PFSK-1 (cell line): ENCODE measurements at regions not wholly inside any gene's neighbourhood (a gene's known extent, or its start where the extent isn't known, plus 50 kb on each side); places are given as distances from the start of the nearest gene placed in this dataset.

Source experiments
- FOXP2 ChIP-seq: optimal IDR thresholded peaks from 2 replicates; pipeline ENCODE3; 2011; ENCODE audit warnings: borderline replicate concordance, control low read depth, inconsistent platforms; ENCODE audit not compliant: insufficient read depth; ENCODE audit errors: extremely low read length, extremely low read depth
- POLR2AphosphoS5 ChIP-seq: IDR thresholded peaks from 2 replicates; pipeline ENCODE4 v1.6.1; 2012; ENCODE audit warnings: low read depth, mild to moderate bottlenecking, control low read depth, low read length, moderate library complexity
- REST ChIP-seq, 2 experiments: IDR thresholded peaks; 2 replicates each; pipeline versions ENCODE4 v1.6.1 to v1.8.0; 2011 to 2012; ENCODE audit warnings: low read depth in 2 of 2, low read length in 2 of 2, control low read depth in 1 of 2, inconsistent platforms in 1 of 2, mild to moderate bottlenecking in 1 of 2, moderate library complexity in 1 of 2; ENCODE audit not compliant: insufficient read depth in 1 of 2
- SIN3A ChIP-seq: IDR thresholded peaks from 2 replicates; pipeline ENCODE4 v1.6.1; 2012; ENCODE audit warnings: mild to moderate bottlenecking, low read length, moderate library complexity, borderline replicate concordance; ENCODE audit not compliant: insufficient read depth
- TAF1 ChIP-seq: IDR thresholded peaks from 2 replicates; pipeline ENCODE4 v1.6.1; 2012; ENCODE audit warnings: low read length, control low read depth, borderline replicate concordance; ENCODE audit not compliant: insufficient read depth

GRCh38 chr2:183780072-183780471 is 655.8 kb downstream of the NUP35 start:
- no peak for TF ChIP-seq POLR2AphosphoS5
- TF ChIP-seq SIN3A, result no peak
- TF ChIP-seq TAF1, result no peak
- no peak for TF ChIP-seq FOXP2
- no peak for TF ChIP-seq REST (IDR thresholded peaks at IDR 0.05; ENCODE audit: insufficient read depth in 1 of 2, low read depth in 2 of 2, low read length in 2 of 2)

- TF ChIP-seq POLR2AphosphoS5 (no peak), SIN3A (no peak), TAF1 (no peak), REST (IDR thresholded peaks at IDR 0.05; ENCODE audit: insufficient read depth in 1 of 2, low read depth in 2 of 2, low read length in 2 of 2) (no peak), FOXP2 (no peak)
Measured at GRCh38 chr2:183782436-183782835, 658.2 kb downstream of the NUP35 start.

- no peak for TF ChIP-seq TAF1
- no peak for TF ChIP-seq FOXP2
- TF ChIP-seq POLR2AphosphoS5, result no peak
- TF ChIP-seq SIN3A, result no peak
- no peak for TF ChIP-seq REST (IDR thresholded peaks at IDR 0.05; ENCODE audit: insufficient read depth in 1 of 2, low read depth in 2 of 2, low read length in 2 of 2)
Measured at GRCh38 chr2:183798535-183798934, 674.3 kb downstream of the NUP35 start.

- TF ChIP-seq SIN3A (no peak), REST (IDR thresholded peaks at IDR 0.05; ENCODE audit: insufficient read depth in 1 of 2, low read depth in 2 of 2, low read length in 2 of 2) (no peak), TAF1 (no peak), FOXP2 (no peak), POLR2AphosphoS5 (no peak)
Measured at GRCh38 chr2:183799761-183800160, 675.5 kb downstream of the NUP35 start.

GRCh38 chr2:183803596-183803995 is 679.4 kb downstream of the NUP35 start:
- TF ChIP-seq TAF1 (no peak), SIN3A (no peak), REST (IDR thresholded peaks at IDR 0.05; ENCODE audit: insufficient read depth in 1 of 2, low read depth in 2 of 2, low read length in 2 of 2) (no peak), FOXP2 (no peak), POLR2AphosphoS5 (no peak)
